Stimulated activated CD8-positive, alpha-beta memory T cell treated with anti-CD3 and anti-CD28 coated beads, Interleukin-4, amount 100 ng/mL, for 24 hours (primary cell): ENCODE measurements at regions not wholly inside any gene's neighbourhood (a gene's known extent, or its start where the extent isn't known, plus 50 kb on each side); places are given as distances from the start of the nearest gene placed in this dataset.

ENCODE experiments used
- DNase-seq: peaks from one replicate; pipeline ENCODE4 v3.0.0-alpha.2; 2020; ENCODE audit warnings: low read depth

- no peak for DNase-seq
These were observed 245.7 kb downstream of the TOMM20 start for GRCh38 chr1:234882898-234883297.

DNA sequence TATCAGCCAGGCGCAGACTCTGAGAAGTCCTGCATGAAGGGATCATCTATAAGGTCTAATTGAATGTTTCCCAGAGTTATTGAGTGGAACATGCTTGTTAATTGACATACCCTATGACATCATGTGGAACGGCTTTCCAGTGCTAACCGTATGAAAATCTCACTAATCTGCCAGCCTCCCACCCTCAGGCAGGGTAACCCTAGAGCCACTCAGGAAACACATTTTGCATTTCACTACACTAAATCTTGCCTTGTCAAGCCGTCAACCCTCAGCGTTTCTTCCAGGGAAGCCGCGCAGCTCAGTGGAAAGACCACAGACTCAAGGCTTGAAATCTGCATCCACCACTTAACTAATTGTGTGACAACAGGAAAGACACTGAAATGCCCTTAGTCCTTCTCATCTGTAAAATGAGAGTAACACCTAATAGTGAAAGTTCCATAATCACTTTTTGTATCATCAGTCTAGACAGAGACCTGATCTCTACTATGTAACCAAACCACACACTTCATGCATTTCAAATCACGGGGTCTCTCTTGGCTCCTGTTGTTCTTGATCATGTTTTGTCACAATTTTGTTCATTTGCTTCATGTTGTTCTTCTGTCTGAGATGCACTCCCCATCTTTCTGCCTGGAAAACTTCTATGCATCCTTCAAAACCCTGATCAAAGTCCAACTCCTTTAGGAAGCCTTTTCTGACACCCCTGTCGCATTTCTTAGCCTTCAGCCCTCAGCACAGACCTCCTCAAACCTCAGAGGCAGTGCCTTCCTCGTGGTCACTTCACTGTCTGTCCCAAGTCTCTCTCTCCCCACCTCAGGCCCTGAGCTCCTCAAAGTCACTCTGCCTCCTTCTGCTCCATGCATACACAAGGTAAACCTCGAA lies 246.5 kb downstream of the TOMM20 start:
- DNase-seq, result no peak

DNA sequence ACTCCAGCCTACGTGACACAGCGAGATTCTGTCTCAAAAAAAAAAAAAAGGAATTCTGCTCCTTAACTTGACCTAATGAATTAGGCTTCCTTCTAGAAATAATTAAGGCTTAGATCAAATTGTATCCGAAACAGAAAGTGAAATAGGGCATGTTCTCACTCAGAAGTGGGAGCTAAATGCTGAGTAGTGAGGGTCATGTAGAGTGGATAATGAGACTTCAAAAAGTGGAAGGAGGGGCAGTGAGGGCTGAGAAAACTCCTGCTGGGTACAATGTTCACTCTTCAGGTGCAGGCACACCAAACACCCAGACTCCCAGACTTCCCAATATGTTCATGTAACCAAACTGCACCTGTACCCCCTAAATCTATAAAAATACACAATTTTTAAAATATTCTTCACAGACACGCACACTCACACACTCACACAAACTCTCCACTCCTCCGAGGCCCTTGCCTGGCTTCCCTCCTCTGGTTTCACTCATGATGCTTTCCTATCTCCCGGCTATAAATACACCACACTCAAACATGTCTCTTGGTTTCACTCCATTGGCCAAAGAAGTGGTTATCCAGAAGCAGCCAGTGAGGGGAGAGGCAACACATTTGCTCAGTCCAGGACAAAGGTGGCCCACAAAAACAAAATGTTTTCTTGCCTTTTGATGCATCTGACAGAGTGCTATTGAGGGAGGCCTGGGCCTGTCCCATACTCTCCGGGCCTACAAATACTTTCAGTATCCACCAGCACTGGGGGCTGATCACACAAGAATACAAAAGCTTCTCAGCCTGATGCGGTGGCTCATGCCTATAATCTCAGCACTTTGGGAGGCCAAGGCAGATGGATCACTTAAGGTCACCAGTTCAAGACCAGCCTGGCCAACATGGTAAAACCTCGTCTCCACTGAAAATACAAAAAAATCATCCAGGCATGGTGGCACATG lies 249.2 kb downstream of the TOMM20 start:
- no peak for DNase-seq

DNA sequence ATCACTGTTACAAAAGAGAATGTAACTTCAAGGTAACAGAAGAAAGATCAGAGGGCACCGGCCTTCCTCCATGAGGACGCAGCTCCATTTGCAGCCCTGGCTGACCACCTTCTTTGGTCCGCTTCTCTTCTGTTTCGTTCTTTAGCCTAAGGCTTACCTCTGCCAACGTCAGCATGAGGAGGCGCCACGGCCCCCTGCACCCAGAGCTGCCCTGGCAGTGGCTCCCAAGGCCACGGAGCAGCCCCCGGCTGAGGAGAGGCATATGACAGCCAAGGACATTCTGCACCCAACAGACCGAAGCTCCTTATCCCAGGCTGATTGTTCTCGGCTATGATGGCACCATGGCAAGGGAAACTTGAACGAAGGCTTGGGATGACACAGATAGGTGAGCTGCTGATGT lies 250.3 kb downstream of the TOMM20 start:
- DNase-seq, result no peak

- DNase-seq, result no peak
These were observed 250.9 kb downstream of the TOMM20 start for GRCh38 chr1:234877761-234878160.

- no peak for DNase-seq
These were observed 252.4 kb downstream of the TOMM20 start for GRCh38 chr1:234875953-234876855.

- DNase-seq, result no peak
These were observed 253.2 kb downstream of the TOMM20 start for GRCh38 chr1:234875328-234875952.

GRCh38 chr1:234874291-234875288 lies 254.0 kb downstream of the TOMM20 start:
- DNase-seq, result no peak

GRCh38 chr1:234871710-234872271 lies 256.8 kb downstream of the TOMM20 start:
- no peak for DNase-seq

- DNase-seq, result no peak
These were observed 257.5 kb downstream of the TOMM20 start for GRCh38 chr1:234871039-234871709.

DNA sequence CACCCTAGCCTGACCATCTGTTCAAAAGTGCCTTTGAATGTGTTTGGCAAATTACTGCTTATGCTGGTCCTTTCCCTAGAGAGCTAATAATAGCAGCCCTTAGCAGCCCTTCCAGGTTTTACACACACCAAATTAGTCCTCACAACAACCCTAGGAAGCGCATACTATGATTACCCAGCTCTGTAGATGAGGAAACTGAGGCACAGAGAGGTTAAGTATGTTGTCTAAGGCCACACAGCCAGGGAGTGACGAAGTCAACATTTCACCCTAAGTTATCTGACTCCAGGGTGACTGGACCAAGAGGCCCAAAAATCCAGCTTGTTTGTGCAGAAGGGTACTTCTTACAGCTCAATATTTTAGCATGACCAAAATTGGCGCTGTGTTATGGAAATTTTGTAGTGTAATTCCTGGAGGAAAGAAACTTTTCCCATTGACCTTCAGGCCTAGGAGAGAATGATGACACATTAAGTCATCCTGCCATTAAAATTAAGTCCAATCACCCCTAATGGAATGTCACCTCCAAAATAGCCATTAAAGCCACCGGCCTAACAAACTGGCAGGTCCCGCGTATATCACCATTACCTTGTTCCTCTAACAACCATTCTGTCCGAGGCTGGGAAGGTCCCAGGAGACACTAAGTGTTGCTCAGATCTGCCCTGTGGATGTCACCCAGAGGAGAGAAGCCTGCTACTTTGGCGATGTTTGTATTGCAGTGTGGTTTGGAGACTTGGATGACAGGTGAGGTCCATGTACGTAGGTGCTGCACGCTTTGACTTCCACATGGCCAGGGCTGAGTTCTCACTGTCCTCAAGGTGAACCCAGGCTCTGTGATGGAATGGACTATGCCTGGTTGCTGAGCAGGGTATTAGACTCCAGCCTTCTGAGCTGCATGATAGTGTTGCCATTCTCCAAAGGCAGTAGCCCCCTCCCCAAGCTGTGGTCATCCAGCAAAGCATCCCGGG lies 258.3 kb downstream of the TOMM20 start:
- DNase-seq, result no peak

DNA sequence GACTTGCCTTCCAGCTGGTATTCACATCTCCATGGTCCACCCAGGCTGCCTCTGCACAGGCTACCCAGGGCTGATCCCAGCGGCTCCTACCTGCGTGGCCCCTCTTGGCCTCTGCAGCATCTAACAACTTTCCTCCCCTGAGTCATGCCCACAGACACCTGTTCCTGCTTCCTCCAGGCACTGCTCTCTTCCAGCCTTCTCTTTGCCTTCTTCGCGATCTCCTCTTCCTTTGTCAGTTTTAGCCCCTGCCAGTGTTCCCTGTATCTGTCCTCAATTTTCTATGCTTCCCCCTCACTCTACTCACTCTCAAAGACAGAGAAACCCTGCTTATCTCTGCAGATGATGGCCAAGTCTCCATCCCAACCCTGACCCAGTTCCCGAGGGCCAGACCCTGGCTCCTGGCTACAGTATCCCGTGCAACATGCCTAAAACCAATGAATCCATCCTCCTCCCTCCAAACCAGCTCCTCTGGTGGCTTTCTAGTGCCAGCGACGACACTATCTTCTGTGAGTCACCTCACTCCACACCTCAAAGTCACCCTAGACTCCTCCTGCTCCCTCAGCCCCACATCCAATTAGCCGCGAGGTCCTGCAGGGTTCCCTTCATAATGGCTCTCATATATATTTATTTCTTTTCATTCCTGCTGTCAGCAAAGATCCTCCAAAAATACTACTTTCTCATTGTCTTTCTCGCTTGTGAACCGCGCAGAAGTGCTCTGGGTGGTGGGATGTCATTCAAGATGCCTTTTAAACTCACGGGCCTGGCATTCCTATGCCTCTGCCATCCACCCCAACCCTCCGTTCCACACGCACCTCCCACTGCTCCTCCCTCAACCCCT lies 259.2 kb downstream of the TOMM20 start:
- DNase-seq, result no peak

GRCh38 chr1:234868296-234869147 lies 258.5 kb upstream of the IRF2BP2 start:
- DNase-seq, result no peak

DNA sequence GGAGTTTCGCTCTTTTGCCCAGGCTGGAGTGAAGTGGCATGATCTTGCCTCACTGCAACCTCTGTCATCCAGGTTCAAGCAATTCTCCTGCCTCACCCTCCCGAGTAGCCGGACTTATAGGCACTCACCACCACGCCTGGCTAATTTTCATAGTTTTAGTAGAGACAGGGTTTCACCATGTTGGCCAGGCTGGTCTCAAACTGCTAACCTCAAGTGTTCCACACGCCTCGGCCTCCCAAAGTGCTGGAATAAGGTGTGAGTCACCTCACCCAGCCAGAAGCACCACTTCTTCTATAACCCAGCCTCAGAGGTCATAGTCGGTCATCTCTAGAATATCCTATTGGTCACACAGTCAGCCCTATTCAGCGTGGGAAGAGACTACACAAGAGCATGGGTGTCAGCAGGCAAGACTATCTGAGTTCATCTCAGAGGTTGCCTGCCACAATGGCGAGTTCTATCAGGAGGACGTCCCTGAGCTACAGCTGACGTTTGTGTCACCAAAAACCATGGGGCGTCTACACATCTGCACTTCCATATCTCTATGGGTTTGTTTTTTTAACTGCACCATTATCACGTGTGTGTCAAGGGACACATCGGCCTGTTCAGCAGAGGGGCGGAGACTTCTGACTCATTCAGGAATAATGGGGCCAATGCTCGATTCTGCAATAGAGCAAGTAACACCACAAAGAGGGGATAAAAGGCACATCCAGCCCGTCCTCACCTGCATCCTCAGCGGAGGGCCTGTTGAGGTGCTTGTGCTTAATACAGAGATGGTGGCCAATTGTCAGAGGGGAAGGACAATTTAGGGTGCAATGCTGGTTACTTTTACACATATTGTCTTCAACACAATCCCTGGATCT lies 256.3 kb upstream of the IRF2BP2 start:
- DNase-seq, result no peak
